ENCODE measurements at regions not wholly inside any gene's neighbourhood (a gene's known extent, or its start where the extent isn't known, plus 50 kb on each side); places are given as distances from the start of the nearest gene placed in this dataset.

GRCh38 chrX:109830157-109830703, 97.2 kb upstream of the ACSL4 start:
- ChIA-PET POLR2A (no interaction called here), CTCF (no interaction called here)
- H3K36me3 ChIP-seq (ENCODE audit: control insufficient read depth, insufficient read depth, low read length) = no peaks in the 10 kb centered on the region
- H3K27ac ChIP-seq (ENCODE audit: low read length) = no peak overlapping the region
- intact Hi-C loops (cut with micrococcal nuclease; ENCODE audit: unreplicated experiment) (no loop called here), in situ Hi-C loops (cut with HindIII; ENCODE audit: low pct_unique_long_range_greater_than_20kb, low sequenced_read_pairs) (no loop called here)
- ATAC-seq = no peak
- no peak for DNase-seq (ENCODE audit: low read depth, low spot score)
- no peaks in the 10 kb centered on the region for H3K9me3 ChIP-seq (ENCODE audit: control insufficient read depth, insufficient read depth, low read depth, low read length)
- no peaks in the 10 kb centered on the region for H3K4me1 ChIP-seq (ENCODE audit: control insufficient read depth, insufficient read depth, low read length)
- no peak overlapping the region for H3K4me3 ChIP-seq (ENCODE audit: low read depth in 2 of 2, low read length in 2 of 2)
- no peak for TF ChIP-seq REST (IDR thresholded peaks at IDR 0.05; ENCODE audit: insufficient read depth in 1 of 2, low read depth in 2 of 2, low read length in 1 of 2)
- TF ChIP-seq TCF7L2 (IDR thresholded peaks at IDR 0.05; ENCODE audit: low read depth, low read length) = no peak
- TF ChIP-seq SIN3A (IDR thresholded peaks at IDR 0.05; ENCODE audit: borderline replicate concordance, insufficient read depth, low read depth, low read length) = no peak
- TF ChIP-seq POLR2AphosphoS5 (IDR thresholded peaks at IDR 0.05; ENCODE audit: low read depth, low read length) = no peak
- TF ChIP-seq CTCF (IDR thresholded peaks at IDR 0.05) = no peak
- H3K27me3 ChIP-seq (ENCODE audit: control insufficient read depth, insufficient read depth, low read length) = no peaks in the 10 kb centered on the region
- BruUV-seq (replicated peaks) = no TSS peak

GRCh38 chrX:109830704-109831206, 97.7 kb upstream of the ACSL4 start:
- Histone ChIP-seq H3K4me1 (ENCODE audit: control insufficient read depth, insufficient read depth, low read length) (no peaks in the 10 kb centered on the region), H3K9me3 (ENCODE audit: control insufficient read depth, insufficient read depth, low read depth, low read length) (no peaks in the 10 kb centered on the region), H3K27me3 (ENCODE audit: control insufficient read depth, insufficient read depth, low read length) (no peaks in the 10 kb centered on the region), H3K27ac (ENCODE audit: low read length) (no peak overlapping the region), H3K4me3 (ENCODE audit: low read depth in 2 of 2, low read length in 2 of 2) (no peak overlapping the region), H3K36me3 (ENCODE audit: control insufficient read depth, insufficient read depth, low read length) (no peaks in the 10 kb centered on the region)
- DNase-seq (ENCODE audit: low read depth, low spot score) (no peak), ATAC-seq (no peak)
- ChIA-PET POLR2A (no interaction called here), CTCF (no interaction called here)
- intact Hi-C loops (cut with micrococcal nuclease; ENCODE audit: unreplicated experiment) = no loop called here
- TF ChIP-seq TCF7L2 (IDR thresholded peaks at IDR 0.05; ENCODE audit: low read depth, low read length) (no peak), SIN3A (IDR thresholded peaks at IDR 0.05; ENCODE audit: borderline replicate concordance, insufficient read depth, low read depth, low read length) (no peak), REST (IDR thresholded peaks at IDR 0.05; ENCODE audit: insufficient read depth in 1 of 2, low read depth in 2 of 2, low read length in 1 of 2) (no peak), CTCF (IDR thresholded peaks at IDR 0.05) (no peak), POLR2AphosphoS5 (IDR thresholded peaks at IDR 0.05; ENCODE audit: low read depth, low read length) (no peak)
- in situ Hi-C loops (cut with HindIII; ENCODE audit: low pct_unique_long_range_greater_than_20kb, low sequenced_read_pairs) = no loop called here
- no TSS peak for BruUV-seq (replicated peaks)

Data from Panc1 (cell line).